ENCODE measurements at regions not wholly inside any gene's neighbourhood (a gene's known extent, or its start where the extent isn't known, plus 50 kb on each side); places are given as distances from the start of the nearest gene placed in this dataset.

DNA sequence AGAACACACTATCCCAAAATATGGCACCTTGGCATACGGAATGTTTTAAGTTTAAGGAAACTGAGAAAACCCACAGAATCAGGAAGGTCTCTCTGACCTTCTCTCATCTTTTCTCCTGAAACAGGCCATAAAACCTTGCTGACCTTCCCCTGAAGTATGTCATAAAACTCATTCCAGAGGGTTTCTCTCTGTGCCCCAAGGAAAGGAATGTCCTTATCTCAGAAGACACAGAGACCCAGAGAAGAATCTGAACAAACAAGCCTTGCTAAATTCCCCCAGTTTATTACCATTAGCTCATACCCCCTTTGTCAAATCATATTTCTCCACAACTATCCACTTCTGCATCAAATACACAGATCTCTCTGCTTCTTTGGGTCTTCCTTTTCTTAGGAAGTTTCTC lies 603.1 kb downstream of the MCTP2 start:
- H3K9ac ChIP-seq (ENCODE audit: insufficient read depth, low read length) = no peak overlapping the region
- H3K36me3 ChIP-seq (ENCODE audit: control insufficient read depth, insufficient read depth, low read length) = no peaks in the 10 kb centered on the region
- H3K4me3 ChIP-seq (replicated peaks in 1 of 4; ENCODE audit: control extremely low read depth in 1 of 4, insufficient read depth in 1 of 4, low read depth in 3 of 4, low read length in 4 of 4) = no peak overlapping the region
- TF ChIP-seq, protein P1, sequence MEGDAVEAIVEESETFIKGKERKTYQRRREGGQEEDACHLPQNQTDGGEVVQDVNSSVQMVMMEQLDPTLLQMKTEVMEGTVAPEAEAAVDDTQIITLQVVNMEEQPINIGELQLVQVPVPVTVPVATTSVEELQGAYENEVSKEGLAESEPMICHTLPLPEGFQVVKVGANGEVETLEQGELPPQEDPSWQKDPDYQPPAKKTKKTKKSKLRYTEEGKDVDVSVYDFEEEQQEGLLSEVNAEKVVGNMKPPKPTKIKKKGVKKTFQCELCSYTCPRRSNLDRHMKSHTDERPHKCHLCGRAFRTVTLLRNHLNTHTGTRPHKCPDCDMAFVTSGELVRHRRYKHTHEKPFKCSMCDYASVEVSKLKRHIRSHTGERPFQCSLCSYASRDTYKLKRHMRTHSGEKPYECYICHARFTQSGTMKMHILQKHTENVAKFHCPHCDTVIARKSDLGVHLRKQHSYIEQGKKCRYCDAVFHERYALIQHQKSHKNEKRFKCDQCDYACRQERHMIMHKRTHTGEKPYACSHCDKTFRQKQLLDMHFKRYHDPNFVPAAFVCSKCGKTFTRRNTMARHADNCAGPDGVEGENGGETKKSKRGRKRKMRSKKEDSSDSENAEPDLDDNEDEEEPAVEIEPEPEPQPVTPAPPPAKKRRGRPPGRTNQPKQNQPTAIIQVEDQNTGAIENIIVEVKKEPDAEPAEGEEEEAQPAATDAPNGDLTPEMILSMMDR (conservative IDR thresholded peaks at IDR 0.05 in 1 of 2, IDR thresholded peaks at IDR 0.05 in 1 of 2; ENCODE audit: low read depth in 1 of 2, low read length in 2 of 2) = no peak
- TF ChIP-seq EZH2 (IDR thresholded peaks at IDR 0.05; ENCODE audit: low read length, missing control alignments) = no peak
- no peaks in the 10 kb centered on the region for H3K79me2 ChIP-seq (ENCODE audit: control insufficient read depth, insufficient read depth, low read length)
- no peak overlapping the region for H2AFZ ChIP-seq (ENCODE audit: low read length)
- H3K27me3 ChIP-seq (ENCODE audit: control insufficient read depth, insufficient read depth, low read length) = no peaks in the 10 kb centered on the region
- no peak overlapping the region for H3K4me2 ChIP-seq (ENCODE audit: extremely low read depth, insufficient read depth, low read length)
- no peaks in the 10 kb centered on the region for H3K9me3 ChIP-seq (ENCODE audit: control insufficient read depth, insufficient read depth, low read depth, low read length)
- no peaks in the 10 kb centered on the region for H3K4me1 ChIP-seq (ENCODE audit: control insufficient read depth, extremely low read depth, insufficient read depth, low read length)
- no peaks in the 10 kb centered on the region for H4K20me1 ChIP-seq (ENCODE audit: control insufficient read depth, extremely low read depth, insufficient read depth, low read length)
- H3K27ac ChIP-seq (ENCODE audit: insufficient read depth, low read length) = no peak overlapping the region
- DNase-seq (ENCODE audit: low read depth in 2 of 2) = no peak

DNA sequence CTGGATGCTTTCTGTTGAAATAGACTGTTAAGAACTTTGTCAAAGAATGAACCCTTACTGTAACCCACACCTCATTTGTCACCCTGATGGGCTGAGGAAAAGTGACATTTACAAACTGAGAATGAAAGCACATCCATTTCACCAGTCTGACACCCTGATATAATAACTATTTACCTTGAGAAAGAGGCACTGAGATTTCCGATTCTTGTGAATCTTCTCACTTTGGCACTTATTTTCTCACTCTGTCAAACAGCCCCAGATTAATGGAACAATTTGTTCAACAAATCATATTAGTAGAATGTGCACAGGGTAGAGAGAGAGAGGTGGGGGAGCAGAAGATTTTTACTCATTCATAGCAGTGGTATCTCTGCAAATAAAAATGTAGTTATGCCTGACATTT lies 606.9 kb downstream of the MCTP2 start:
- no peak overlapping the region for H3K4me2 ChIP-seq (ENCODE audit: extremely low read depth, insufficient read depth, low read length)
- TF ChIP-seq, protein P1 (conservative IDR thresholded peaks at IDR 0.05 in 1 of 2, IDR thresholded peaks at IDR 0.05 in 1 of 2; ENCODE audit: low read depth in 1 of 2, low read length in 2 of 2) = no peak
- no peak for TF ChIP-seq EZH2 (IDR thresholded peaks at IDR 0.05; ENCODE audit: low read length, missing control alignments)
- DNase-seq (ENCODE audit: low read depth in 2 of 2) = no peak
- H3K27ac ChIP-seq (ENCODE audit: insufficient read depth, low read length) = no peak overlapping the region
- H3K9me3 ChIP-seq (ENCODE audit: control insufficient read depth, insufficient read depth, low read depth, low read length) = no peaks in the 10 kb centered on the region
- no peak overlapping the region for H2AFZ ChIP-seq (ENCODE audit: low read length)
- no peaks in the 10 kb centered on the region for H4K20me1 ChIP-seq (ENCODE audit: control insufficient read depth, extremely low read depth, insufficient read depth, low read length)
- no peaks in the 10 kb centered on the region for H3K27me3 ChIP-seq (ENCODE audit: control insufficient read depth, insufficient read depth, low read length)
- H3K4me1 ChIP-seq (ENCODE audit: control insufficient read depth, extremely low read depth, insufficient read depth, low read length) = no peaks in the 10 kb centered on the region
- H3K9ac ChIP-seq (ENCODE audit: insufficient read depth, low read length) = no peak overlapping the region
- H3K79me2 ChIP-seq (ENCODE audit: control insufficient read depth, insufficient read depth, low read length) = no peaks in the 10 kb centered on the region
- H3K4me3 ChIP-seq (replicated peaks in 1 of 4; ENCODE audit: control extremely low read depth in 1 of 4, insufficient read depth in 1 of 4, low read depth in 3 of 4, low read length in 4 of 4) = no peak overlapping the region
- no peaks in the 10 kb centered on the region for H3K36me3 ChIP-seq (ENCODE audit: control insufficient read depth, insufficient read depth, low read length)

- no peak overlapping the region for H3K4me2 ChIP-seq (ENCODE audit: extremely low read depth, insufficient read depth, low read length)
- DNase-seq (ENCODE audit: low read depth in 2 of 2) = peak; percentile 47 to 86
- TF ChIP-seq, protein P1 (conservative IDR thresholded peaks at IDR 0.05 in 1 of 2, IDR thresholded peaks at IDR 0.05 in 1 of 2; ENCODE audit: low read depth in 1 of 2, low read length in 2 of 2) = no peak
- no peak for TF ChIP-seq EZH2 (IDR thresholded peaks at IDR 0.05; ENCODE audit: low read length, missing control alignments)
- H3K9me3 ChIP-seq (ENCODE audit: control insufficient read depth, insufficient read depth, low read depth, low read length) = no peaks in the 10 kb centered on the region
- H3K9ac ChIP-seq (ENCODE audit: insufficient read depth, low read length) = no peak overlapping the region
- H3K36me3 ChIP-seq (ENCODE audit: control insufficient read depth, insufficient read depth, low read length) = no peaks in the 10 kb centered on the region
- H3K4me3 ChIP-seq (replicated peaks in 1 of 4; ENCODE audit: control extremely low read depth in 1 of 4, insufficient read depth in 1 of 4, low read depth in 3 of 4, low read length in 4 of 4) = no peak overlapping the region
- no peaks in the 10 kb centered on the region for H3K27me3 ChIP-seq (ENCODE audit: control insufficient read depth, insufficient read depth, low read length)
- no peak overlapping the region for H2AFZ ChIP-seq (ENCODE audit: low read length)
- no peaks in the 10 kb centered on the region for H3K79me2 ChIP-seq (ENCODE audit: control insufficient read depth, insufficient read depth, low read length)
- H3K4me1 ChIP-seq (ENCODE audit: control insufficient read depth, extremely low read depth, insufficient read depth, low read length) = no peaks in the 10 kb centered on the region
- H4K20me1 ChIP-seq (ENCODE audit: control insufficient read depth, extremely low read depth, insufficient read depth, low read length) = no peaks in the 10 kb centered on the region
- H3K27ac ChIP-seq (ENCODE audit: insufficient read depth, low read length) = no peak overlapping the region
Observed at GRCh38 chr15:94840794-94841783, 609.7 kb downstream of the MCTP2 start.

All from fibroblast of lung (primary cell).